ENCODE measurements at regions not wholly inside any gene's neighbourhood (a gene's known extent, or its start where the extent isn't known, plus 50 kb on each side); places are given as distances from the start of the nearest gene placed in this dataset.

DNA sequence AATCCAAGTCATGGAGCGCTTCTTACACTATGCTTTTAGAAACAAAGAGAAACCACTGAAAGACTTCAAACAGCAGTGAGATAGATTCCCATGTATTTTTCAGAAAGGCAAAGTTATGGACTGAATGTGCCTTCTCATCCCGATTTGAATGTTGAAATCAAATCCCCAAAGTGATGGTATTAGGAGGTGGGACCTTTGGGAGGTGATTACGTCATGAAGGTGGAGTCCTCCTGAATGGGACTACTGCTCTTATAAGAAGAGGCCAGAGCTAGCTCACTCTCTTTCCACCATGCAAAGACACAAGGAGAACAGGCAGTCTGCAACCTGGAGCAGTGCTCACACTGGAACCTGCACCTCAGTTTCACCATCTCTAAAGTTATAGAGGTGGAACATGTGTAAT is 1279.8 kb downstream of the GATA3 start:
- TF ChIP-seq CTCF (IDR thresholded peaks at IDR 0.05) (no peak), POLR2A (IDR thresholded peaks at IDR 0.05) (no peak)
